Caki2 (cell line): ENCODE measurements at regions not wholly inside any gene's neighbourhood (a gene's known extent, or its start where the extent isn't known, plus 50 kb on each side); places are given as distances from the start of the nearest gene placed in this dataset.

ENCODE experiments used
- DNase-seq: peaks from one replicate; pipeline ENCODE4 v3.0.0-alpha.2; 2015; ENCODE audit warnings: low read depth
- in situ Hi-C: cut with HindIII; loops from 2 replicates; pipeline ENCODE4 v1.10.0; 2016; ENCODE audit warnings: low sequenced_read_pairs, low pct_unique_long_range_greater_than_20kb, mixed read lengths

- no peak for DNase-seq
- in situ Hi-C loops: no loop called here
Observed at GRCh38 chr11:80211673-80212072, 770.8 kb upstream of the TENM4 start.

- in situ Hi-C loops: no loop called here
- DNase-seq: no peak
Observed at GRCh38 chr11:80204021-80204420, 763.2 kb upstream of the TENM4 start.

GRCh38 chr11:80196932-80197554, 756.2 kb upstream of the TENM4 start:
- in situ Hi-C loops: no loop called here
- DNase-seq: no peak

- DNase-seq: no peak
- in situ Hi-C loops: no loop called here
Observed at GRCh38 chr11:80196041-80196440, 755.2 kb upstream of the TENM4 start.

- no peak for DNase-seq
- in situ Hi-C loops: no loop called here
Observed at GRCh38 chr11:80194625-80195024, 753.8 kb upstream of the TENM4 start.

GRCh38 chr11:80194016-80194415, 753.2 kb upstream of the TENM4 start:
- in situ Hi-C loops: no loop called here
- no peak for DNase-seq

- in situ Hi-C loops: no loop called here
- no peak for DNase-seq
Observed at GRCh38 chr11:80188076-80188627, 747.3 kb upstream of the TENM4 start.

- DNase-seq: no peak
- in situ Hi-C loops: no loop called here
Observed at GRCh38 chr11:80186692-80187091, 745.9 kb upstream of the TENM4 start.

GRCh38 chr11:80182901-80183300, 742.1 kb upstream of the TENM4 start:
- DNase-seq: no peak
- in situ Hi-C loops: no loop called here

- in situ Hi-C loops: no loop called here
- no peak for DNase-seq
Observed at GRCh38 chr11:80173371-80174136, 732.7 kb upstream of the TENM4 start.

GRCh38 chr11:80168796-80169195, 728.0 kb upstream of the TENM4 start:
- in situ Hi-C loops: no loop called here
- no peak for DNase-seq

- in situ Hi-C loops: no loop called here
- no peak for DNase-seq
Observed at GRCh38 chr11:80167766-80168165, 726.9 kb upstream of the TENM4 start.

- in situ Hi-C loops: no loop called here
- DNase-seq: no peak
Observed at GRCh38 chr11:80165744-80166143, 724.9 kb upstream of the TENM4 start.

GRCh38 chr11:80163441-80163840, 722.6 kb upstream of the TENM4 start:
- in situ Hi-C loops: no loop called here
- no peak for DNase-seq

GRCh38 chr11:80163011-80163410, 722.2 kb upstream of the TENM4 start:
- in situ Hi-C loops: no loop called here
- no peak for DNase-seq

GRCh38 chr11:80162387-80162786, 721.6 kb upstream of the TENM4 start:
- DNase-seq: no peak
- in situ Hi-C loops: no loop called here

GRCh38 chr11:80157447-80157846, 716.6 kb upstream of the TENM4 start:
- no peak for DNase-seq
- in situ Hi-C loops: no loop called here

- in situ Hi-C loops: no loop called here
- no peak for DNase-seq
Observed at GRCh38 chr11:80156062-80156461, 715.2 kb upstream of the TENM4 start.

GRCh38 chr11:80155412-80156017, 714.7 kb upstream of the TENM4 start:
- in situ Hi-C loops: no loop called here

More at GRCh38 chr11:80155412-80156017, 714.7 kb upstream of the TENM4 start:
- peak; percentile 25 for DNase-seq
